G401 (cell line): ENCODE measurements at regions not wholly inside any gene's neighbourhood (a gene's known extent, or its start where the extent isn't known, plus 50 kb on each side); places are given as distances from the start of the nearest gene placed in this dataset.

Source experiments
- DNase-seq: peaks from one replicate; pipeline ENCODE4 v3.0.0-alpha.2; 2015; ENCODE audit warnings: low spot score
- in situ Hi-C: cut with HindIII; loops from 2 replicates; pipeline ENCODE4 v1.10.0; 2016; ENCODE audit warnings: low sequenced_read_pairs, mixed read lengths

DNA sequence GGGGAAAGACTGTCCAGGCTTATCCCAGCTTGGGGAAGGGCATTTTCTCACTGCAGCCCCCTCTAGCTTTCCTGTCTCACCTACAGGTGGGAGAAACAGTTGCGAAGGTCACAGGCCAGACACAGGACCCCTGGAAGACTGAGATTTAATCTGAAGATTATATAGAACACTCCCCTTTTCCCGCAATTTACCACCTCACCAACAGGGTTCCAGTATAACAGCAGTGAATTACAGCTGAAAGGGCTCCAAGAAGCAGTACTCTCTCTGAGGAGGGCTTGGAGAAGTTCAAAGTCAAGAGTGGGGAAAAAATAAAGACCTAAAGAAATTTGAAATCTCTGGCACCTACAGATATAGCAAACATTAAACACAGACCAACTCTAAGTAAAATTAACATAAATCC, 111.9 kb downstream of the ANKRD60 start:
- in situ Hi-C loops: no loop called here
- no peak for DNase-seq

DNA sequence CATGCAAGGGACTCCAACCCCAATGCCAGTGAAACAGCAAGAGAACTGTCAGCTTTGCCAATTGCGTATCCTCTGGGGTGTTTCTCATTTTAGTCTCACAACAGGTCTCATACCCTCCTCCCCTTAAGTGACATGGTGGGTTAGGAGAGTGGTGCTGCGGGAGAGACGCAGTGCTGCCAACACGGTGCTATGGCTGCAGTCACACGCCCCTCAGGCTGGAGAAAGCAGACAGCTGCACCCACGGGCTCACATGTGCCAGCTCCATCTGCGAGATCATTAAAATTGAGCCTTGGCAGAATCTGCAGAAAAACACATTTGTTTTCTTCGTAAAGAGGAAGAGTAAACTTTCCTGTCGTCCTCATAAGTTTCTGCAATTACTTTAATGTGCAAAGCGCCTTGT, 114.7 kb downstream of the ANKRD60 start:
- no peak for DNase-seq
- in situ Hi-C loops: no loop called here

DNA sequence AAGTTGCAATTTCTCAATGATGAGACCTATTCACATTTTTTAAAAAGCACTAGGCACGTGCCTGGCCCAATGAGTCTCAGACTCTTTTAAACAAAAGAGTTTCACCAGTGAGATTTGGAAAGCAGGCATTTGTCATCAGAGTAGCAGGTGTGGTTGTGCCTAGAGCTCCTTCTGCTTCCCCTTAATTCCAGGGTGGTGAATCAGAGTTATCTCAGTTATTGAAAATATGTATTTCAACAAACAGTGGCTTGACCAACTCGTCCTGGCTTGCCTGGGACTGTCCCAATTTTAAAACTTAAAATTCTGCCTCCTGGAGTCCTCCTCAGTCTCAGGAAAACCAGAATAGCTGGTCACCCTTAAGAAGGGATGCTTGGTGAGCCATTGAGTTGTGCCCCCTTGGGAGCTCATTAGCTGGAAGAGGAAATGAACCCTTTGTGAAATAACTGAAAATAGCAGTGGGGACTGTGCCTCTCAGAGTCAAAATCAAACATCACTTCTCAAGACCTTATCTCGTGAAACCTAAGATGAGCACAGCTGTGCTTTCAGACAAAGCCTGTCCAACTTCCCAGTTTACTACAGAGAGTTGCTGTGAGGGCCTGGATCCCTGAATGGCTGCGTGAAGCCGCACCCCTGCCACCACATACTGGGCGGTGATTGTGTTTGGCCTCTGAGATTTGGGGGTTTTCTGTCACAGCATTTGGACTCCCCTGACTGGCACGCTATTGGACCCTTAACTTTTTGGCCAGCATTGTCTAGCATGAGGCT, 116.3 kb downstream of the ANKRD60 start:
- in situ Hi-C loops: no loop called here
- DNase-seq: no peak

DNA sequence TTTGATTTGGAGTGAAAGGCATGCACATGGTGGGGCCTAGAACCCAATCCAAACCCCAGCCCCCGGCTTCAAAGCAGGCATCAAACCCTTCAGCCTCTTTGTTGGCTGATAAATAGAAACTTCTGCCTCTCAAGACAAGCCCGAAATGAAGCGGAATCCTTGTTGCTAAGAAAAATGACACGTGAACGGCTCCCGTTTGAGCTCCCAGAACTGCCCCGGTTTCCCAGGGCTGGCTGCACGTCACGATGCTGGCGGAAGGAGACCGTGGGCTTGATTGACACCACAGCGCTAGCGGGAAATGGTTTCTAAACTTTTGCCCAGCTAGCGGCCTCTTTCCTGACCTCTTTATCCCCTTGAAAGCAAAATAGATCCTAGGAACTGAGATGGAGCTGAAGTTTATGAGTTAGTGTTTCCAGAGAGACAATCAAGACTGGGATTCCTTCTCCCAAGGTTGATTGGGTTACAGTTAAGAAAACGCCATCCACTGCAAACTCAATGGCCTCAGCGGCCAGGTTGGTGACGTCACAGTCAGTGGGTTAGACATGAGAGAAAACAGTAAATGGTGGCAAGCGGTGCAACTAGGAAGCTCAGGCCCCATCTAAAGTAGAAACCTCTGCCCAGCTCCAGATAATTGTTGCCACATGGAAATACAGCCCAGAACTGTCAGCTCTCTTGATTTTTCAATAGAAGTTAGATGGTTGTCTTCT, 117.0 kb downstream of the ANKRD60 start:
- DNase-seq: no peak
- in situ Hi-C loops: no loop called here

DNA sequence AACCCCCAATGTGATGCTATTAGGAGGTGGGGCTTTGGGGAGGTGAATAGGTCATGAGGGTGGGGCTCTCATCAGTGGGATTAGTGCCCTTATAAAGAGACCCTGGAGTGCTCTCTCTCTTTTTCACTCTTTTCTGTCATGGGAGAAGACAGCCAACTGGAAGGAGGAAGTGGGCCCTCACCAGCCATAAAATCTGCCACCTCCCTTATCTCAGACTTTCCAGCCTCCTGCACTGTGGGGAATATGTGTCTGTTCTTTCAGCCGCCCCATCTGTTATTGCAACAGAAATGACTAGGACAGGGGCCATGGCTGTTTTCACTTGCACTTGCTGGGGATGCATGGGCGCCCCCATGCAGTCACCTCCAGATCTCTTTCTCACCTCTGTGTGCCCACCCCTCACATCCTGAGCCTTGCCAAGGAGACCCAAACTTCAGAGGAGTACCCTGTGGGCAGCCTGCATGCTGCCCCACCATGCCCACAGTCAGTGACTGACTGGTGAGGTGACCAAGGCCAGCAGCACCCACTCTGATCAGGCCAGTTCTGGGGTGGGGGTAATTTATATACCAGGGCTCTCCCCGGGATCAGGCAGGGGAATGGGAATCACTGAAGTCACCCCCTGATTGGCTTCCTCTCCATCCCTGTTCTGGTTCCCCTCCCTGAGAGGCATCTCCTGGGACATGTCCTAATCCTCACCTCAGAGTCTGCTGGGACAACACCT, 118.4 kb downstream of the ANKRD60 start:
- no peak for DNase-seq
- in situ Hi-C loops: no loop called here

DNA sequence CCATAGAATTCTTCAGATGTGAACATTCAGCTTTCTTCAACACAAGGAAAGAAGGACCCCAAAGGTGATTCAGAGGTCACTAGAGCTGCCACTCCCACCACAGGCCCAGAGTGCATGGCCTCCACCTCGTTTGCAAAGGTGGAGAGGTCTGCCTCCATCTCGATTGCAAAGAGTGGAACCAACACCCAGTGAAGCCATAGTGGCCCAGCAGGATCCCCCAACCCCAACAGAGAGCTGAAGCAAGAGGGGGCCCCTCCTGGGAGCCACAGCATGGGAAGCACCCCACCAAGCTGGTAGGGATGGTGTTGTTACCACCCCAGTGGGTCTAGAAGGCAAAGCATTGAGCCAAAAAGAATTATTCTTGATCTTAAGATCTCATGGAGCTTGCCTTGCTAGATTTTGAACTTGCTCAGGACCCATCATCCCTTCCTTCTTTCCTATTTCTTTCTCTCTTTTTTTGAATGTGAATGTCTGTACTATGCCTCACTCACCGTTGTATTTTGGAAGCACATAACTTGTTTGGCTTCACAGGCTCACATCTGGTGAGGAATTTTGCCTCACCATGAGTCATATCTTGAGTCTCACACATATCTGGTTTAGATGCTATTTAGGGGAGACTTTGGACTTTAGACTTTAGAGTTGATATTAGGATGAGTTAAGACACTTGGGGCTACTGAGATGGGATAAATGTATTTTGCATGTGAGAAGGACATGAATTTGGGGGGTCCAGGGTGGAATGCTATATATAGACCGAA, 119.2 kb downstream of the ANKRD60 start:
- no peak for DNase-seq
- in situ Hi-C loops: no loop called here

DNA sequence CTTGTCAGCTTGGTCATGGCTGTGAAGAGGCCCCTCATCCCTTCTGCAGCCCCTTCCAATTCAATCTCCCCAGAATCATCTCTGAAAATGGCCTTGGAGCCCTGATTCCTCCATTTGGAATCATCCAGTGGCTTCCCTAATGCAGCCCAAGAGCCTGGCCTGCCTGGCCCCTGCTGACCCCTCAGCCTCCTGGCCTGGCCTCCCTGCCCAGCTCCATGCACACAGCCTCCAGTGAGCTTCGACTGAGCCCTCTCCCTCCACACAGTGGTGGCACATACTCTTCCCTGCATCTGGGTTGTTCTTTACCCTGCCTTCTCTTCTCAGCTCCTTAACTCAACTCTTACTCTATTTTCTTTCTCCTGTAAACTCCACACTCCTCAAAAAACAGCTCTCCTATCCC, 120.9 kb downstream of the ANKRD60 start:
- DNase-seq: no peak
- in situ Hi-C loops: no loop called here

DNA sequence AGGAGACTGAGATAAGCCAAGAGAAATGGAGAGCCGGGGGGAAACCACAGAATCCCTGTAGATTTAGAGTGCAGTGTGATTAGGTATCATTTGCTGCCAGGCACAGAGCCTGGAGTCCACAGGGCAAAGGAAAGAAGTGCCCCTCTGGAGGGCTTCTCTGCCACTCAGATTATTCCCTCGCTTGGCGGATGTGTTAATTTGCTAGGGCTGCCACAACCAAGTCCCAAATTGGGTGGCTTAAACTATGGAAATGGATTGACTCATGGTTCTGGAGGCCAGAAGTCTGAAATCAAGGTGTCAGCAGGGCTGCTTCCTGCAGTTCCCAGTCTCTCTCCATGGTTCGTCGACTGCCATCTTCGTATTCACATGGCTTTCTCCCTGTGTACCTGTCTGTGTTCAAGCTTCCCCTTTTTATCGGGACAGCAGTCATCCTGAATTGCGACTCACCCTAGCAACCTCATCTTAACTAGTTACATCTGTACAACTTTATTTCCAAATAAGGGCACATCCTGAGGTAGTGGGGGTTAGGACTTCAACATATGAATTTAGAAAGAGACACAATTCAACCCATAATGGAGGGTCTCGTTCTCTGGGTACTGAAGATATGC, 122.2 kb downstream of the ANKRD60 start:
- in situ Hi-C loops: no loop called here
- DNase-seq: no peak

DNA sequence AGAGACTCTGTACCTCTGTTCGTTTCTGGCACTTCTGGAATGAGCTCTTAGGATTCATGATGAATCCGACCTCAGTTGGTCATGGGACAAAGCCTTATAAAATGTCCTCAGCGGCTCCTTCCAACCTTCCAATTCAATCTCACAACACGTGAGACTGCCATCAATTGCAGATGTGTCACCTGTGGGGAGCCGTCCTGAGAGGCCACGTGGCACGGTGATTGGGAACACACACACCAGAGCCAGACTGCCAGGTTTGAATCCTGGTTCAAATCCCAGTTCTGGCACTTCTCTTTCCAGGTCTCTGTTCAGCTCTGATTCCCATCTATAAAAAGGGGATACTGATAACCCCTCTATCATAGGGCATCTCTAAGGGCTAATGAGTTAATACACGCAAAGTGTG, 124.5 kb downstream of the ANKRD60 start:
- in situ Hi-C loops: no loop called here
- DNase-seq: no peak

DNA sequence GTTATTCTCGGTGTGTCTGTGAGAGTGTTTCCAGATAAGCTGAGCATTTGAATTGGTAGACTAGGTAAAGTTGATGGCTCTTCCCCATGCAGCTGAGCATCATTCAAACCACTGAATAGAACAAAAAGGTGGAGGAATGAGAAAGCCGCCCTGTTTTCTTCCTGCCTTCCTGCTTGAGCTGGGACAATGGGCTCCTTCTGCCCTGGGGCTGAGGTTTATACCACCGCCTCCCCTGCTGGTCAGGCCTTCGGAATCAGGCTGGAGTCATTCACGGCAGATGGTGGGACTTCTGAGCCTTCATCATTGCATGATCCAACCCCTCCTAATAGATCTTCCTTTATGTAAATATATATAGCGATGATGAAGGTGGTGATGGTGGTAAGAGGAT, 124.9 kb downstream of the ANKRD60 start:
- in situ Hi-C loops: no loop called here
- no peak for DNase-seq

DNA sequence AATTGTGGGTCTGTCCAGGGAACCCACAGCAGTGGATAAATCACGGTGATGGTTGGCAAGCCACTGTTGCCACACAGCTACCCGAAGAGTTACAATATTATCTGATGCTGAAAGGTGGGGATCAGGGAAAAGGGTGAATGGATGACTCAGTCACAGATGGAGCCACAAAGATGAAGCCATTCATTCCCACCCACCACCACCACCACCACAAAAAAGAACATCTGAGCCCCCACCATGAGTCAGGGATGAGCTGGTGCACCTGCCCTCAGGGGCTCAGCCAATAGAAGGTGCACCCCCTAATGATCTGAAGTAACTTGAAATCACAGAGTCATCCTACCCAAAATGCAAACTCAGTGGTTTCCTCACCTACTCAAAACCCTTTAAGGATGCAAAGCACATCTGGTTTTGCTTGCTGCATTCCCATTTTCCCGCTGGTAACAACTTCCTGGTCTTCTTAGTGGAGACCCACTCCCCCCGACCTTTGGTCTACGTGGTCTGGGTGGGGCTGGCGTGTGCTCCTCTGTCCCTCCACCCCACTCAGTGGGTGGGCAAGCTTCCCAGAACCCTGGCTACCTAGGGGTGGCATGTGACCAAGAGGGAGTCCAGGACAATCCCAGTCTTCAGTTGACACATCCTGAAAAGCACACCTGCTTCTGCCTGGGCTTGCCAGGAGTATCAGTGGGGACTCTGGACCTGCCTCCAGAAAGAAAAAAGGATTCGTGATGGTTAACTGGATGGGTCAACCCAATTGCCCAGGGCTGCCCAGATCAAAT, 125.5 kb downstream of the ANKRD60 start:
- in situ Hi-C loops: no loop called here

DNA sequence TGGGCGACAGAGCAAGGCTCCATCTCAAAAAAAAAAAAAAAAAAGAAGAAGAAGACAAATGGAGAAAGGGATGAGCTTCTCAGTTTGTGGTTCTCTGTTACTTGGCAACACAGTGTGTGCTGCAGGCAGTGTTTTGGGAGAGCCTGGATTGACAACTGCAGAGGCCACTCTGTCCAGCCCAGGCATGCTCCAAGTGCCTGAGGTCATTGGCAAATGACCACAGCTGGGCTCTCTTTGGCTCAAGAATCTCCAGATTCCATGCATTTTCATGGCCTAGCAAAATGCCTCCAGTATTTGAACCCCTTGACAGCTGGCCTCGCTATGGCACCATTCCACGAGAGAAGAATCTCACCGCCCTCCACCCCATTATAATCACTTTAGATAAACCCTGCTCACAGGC, 126.2 kb downstream of the ANKRD60 start:
- in situ Hi-C loops: no loop called here
- no peak for DNase-seq

More for the DNA sequence above, 125.5 kb downstream of the ANKRD60 start:
- DNase-seq: no peak

DNA sequence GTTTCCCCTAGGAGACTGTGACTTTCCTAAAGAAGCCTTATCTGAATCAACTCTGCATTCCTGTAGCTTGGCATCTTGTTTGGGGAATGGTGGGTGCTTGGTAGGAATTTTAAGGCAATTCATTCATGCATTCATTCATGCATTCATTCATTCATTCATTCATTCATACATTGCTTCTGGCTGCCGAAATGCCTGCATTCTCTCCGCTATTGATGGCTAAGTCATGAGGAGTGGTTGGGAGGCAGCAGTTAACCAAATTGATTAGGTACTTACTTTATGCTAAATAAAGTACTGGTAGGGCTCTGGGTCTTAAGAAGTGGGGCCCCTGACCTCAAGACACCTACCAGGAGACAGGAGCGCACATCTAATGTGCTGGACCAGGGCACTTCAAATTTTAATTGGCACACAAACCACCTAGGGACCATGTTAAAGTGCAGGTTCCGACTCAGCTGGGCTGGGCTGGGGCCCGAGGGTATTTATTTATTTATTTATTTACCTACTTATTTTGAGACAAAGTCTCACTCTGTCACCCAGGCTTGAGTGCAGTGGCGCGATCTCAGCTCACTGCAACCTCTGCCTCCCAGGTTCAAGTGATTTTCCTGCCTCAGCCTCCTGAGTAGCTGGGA, 127.6 kb downstream of the ANKRD60 start:
- in situ Hi-C loops: no loop called here
- DNase-seq: no peak

DNA sequence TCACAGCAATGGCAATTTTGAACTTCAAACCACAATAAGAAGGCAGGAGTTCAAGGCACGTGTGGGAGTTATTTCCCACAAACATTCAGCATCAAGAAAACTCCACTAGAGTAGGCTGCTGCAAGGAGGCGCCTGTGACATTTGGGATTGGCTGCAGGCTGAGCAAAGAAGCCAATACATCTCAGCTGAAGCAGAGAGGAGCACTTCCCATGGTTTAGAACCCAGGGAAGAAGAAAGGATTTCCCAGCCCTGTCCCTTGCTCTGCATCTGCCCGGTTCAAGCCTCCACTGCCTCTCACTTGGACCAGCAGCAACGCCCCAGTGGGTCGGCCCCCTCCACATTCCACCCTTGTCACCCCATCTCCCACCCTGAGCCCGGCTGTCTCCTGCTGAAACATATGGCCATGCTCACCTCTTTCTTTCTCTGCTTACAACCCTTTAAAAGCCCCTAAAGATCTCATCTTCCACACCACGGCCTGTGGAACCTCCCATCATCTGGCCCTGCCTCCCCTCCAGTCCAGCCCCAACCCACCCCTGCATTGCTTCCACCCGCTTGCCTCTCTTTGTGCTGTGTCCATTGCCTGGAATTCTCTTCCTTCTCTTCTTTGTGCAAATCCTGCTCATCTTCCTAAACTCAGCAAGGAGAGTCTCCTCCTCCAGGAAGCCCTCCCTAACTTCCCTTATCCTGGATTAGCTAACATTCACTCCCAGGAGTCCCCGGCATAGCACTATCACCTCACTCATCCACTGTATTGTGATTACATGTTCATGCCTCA, 128.3 kb downstream of the ANKRD60 start:
- no peak for DNase-seq
- in situ Hi-C loops: no loop called here

DNA sequence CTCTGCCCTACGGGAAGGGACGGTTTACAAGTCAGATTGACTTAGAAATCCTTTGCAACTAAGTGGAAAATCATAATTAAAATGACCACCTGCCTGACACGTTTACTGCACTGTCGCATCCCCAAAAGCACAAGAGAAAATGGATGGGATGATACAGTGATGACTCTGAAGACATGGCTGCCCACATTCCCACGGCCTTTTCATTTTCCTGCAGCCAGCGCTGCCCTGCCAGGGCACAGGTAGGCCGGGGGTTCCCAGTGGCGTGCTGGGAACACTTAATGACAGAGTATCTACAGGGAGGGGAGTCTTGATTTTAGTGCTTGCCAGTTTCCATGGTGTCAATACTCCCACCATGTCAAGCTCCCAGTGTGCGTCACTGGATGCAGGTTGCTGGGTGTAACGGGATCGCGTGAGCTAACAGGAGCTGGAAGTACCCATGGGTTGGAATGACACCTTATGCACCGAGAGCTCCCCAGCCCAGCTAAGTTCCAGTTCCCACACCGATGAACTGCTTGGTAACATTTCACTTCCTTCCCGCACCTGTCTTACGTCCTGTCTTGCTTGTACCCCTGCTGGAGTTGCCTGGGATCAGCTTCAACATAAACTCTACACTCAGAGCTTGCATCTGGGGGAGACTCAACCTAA, 129.0 kb downstream of the ANKRD60 start:
- no peak for DNase-seq
- in situ Hi-C loops: no loop called here

DNA sequence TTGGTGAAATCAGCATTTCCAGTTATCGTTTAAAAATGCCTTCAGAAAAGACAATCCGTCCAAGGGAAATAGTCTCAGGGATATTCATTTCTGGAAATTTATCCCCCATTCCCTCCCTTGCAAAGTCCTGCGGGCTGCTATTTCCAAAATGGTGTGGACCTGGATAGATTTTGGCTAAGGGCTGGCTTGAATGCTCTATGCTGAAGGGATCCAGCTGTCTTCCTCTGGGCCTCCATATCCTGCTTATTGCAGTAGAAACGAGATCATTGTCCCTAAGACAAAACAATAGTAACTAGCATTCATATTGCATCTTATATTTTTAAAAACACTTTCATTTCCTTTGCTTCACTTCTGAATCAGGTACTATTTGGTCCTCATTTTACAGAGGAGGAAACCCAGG, 129.9 kb downstream of the ANKRD60 start:
- in situ Hi-C loops: no loop called here
- no peak for DNase-seq

DNA sequence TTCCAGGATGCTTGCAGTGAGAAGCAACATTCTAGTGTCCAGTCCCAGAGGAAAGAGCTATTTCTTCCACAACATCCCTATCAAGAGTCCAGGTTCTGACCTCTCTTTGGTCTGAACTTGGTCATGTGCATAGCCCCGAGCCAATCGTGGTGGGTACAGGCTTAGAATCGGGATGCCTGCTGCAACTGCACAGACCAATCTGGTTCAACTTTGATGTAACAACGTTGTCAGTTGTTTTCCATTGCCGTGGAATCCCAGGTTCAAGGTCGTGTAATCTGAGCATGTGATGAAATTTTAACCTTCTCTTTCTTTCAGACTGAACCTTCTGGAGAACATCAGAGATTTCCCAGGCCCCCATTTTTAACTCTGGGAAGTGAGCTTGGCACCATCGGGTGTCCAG, 130.5 kb downstream of the ANKRD60 start:
- DNase-seq: no peak

More for the DNA sequence above, 130.5 kb downstream of the ANKRD60 start:
- in situ Hi-C loops: no loop called here
